Stimulated activated CD4-positive, alpha-beta T cell treated with anti-CD3 and anti-CD28 coated beads, Interleukin-15, amount 100 ng/mL, for 1 hour (primary cell): ENCODE measurements at regions not wholly inside any gene's neighbourhood (a gene's known extent, or its start where the extent isn't known, plus 50 kb on each side); places are given as distances from the start of the nearest gene placed in this dataset.

ENCODE experiments used
- DNase-seq, 2 donors: peaks; one replicate each; pipeline ENCODE4 v3.0.0-alpha.2; 2020; ENCODE audit warnings: low read depth in 1 of 2, low spot score in 1 of 2

- no peak for DNase-seq
Observed at GRCh38 chr16:73887911-73888310, 408.7 kb upstream of the PSMD7 start.

GRCh38 chr16:73886426-73886825 lies 410.2 kb upstream of the PSMD7 start:
- no peak for DNase-seq

GRCh38 chr16:73885319-73885718 lies 411.3 kb upstream of the PSMD7 start:
- no peak for DNase-seq

DNA sequence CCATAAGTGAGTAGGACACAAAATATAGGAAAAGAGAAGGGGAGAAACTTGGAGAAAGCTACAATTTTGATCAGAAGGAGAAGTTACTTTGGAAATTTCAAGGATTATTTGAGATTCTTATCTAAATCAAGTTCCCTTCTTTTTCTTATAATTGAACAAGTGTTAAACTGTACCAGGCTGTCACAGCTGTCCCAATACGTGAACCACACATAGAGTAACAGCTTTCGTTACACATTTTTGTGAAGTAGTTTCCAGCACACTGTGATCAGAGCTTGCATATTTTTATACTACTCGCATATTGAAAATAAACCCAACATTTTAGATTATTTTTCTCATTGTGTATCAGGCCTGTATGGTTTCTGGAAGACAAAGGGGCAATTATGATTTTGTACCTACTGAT lies 412.8 kb upstream of the PSMD7 start:
- DNase-seq, result no peak

GRCh38 chr16:73883126-73883525 lies 413.5 kb upstream of the PSMD7 start:
- no peak for DNase-seq

- DNase-seq, result no peak
Observed at GRCh38 chr16:73882651-73883050, 414.0 kb upstream of the PSMD7 start.

DNA sequence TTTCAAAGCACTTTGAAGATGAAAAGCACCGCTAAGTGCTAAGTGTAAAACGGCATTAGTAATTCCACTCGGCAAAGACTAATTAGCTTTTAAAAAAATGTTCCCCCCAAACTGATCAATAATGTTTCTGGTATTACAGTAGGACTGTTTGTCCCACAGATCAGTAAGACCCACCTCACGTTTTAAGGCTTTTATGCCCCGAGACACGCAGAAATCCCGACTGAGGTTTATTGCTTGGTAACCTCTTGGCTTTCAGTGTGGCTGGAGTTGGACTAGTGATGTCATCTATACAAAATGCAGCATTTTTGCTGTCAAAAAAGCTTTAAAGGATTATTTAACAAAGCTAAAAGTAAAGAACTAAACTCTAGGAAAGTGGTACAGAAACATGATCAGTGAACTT lies 414.6 kb upstream of the PSMD7 start:
- no peak for DNase-seq

GRCh38 chr16:73879621-73880020 lies 417.0 kb upstream of the PSMD7 start:
- no peak for DNase-seq

GRCh38 chr16:73878611-73879010 lies 418.0 kb upstream of the PSMD7 start:
- no peak for DNase-seq

DNA sequence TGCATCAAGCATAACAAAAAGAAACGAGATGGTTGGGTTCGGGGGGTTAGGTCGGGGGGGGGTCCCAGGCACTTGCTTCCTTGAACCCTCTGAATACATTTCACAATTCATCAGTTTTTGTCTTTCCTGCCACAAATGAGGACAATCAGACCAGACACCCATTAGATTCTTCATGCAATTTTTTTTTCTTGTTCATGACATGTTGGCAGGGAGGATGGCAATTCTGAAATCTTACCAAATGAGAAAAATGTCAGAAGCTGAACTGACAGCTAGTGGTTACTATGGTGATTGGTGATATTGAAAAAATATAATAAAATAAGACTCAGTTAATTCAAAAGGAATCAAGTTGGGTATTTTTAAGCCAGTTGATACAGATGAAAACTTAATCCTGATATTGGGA lies 419.5 kb upstream of the PSMD7 start:
- DNase-seq, result no peak

- DNase-seq, result no peak
Observed at GRCh38 chr16:73875996-73876690, 420.5 kb upstream of the PSMD7 start.

GRCh38 chr16:73874324-73874723 lies 422.3 kb upstream of the PSMD7 start:
- no peak for DNase-seq

DNA sequence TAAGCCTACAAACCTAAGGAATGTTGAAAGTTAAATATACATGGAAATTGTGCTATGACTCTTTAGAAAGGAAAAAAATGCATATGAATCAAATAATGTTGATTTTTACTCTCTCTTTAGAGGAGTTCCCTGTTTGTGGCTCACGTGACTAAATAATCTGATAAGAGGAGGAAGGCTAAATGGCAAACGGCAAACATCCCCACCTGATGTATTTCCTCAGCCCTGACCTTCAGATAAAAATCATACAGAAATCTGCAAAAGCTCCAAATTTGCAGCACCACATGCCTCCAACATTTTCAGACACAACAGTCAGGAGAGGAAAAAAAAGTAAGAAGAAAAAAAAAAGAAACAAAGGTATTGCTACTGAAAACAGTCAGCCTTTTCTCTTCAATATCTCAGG lies 423.0 kb upstream of the PSMD7 start:
- DNase-seq, result no peak

- DNase-seq, result no peak
Observed at GRCh38 chr16:73872856-73873255, 423.8 kb upstream of the PSMD7 start.

DNA sequence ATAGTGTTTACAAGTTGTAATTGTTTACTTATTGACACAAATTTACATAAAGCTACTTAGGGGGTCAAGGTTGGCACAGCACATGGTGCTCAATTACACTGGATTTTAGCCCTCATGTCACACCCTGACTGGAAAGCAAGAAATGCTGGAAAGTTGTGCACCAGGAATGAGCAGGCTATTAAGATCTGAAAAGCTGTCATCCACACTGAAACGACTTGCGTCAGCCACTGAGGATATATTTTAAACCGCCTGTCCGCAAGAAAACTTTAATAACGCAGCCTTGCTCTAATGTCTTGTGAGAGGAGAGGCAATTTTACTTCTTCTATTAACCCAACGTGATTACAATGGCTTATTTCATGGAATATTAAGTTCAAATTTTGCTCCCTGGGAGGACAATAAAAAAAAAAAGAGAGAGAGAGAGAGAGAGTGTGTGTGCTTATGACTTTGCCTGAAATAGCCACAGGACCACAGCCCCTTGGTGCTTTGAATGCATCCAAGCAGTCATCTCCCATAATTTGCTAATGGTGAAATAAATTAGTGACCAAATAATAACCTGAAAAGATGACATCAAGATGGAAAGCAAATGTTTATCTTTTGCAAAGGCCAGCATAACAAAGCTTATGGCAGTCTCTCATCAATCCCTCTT lies 425.4 kb upstream of the PSMD7 start:
- DNase-seq, result no peak

DNA sequence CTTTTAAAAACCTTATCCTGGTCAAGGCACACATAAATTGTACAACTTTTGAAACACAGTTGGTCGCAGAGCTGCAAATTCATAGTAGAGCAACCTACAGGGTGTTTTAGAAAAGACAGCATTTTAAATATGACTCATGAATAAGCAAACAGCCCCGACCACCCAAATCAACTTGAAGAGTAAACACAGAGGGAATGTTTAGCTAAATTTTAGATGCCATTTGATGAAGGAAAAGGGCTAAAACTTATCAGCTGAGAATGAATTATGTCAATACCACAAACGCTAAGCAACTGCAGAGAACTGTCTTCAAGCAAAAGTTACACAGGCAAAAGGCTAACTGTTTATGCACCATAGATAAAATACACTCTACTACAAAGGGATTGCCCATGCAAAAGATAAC lies 427.5 kb upstream of the PSMD7 start:
- no peak for DNase-seq

DNA sequence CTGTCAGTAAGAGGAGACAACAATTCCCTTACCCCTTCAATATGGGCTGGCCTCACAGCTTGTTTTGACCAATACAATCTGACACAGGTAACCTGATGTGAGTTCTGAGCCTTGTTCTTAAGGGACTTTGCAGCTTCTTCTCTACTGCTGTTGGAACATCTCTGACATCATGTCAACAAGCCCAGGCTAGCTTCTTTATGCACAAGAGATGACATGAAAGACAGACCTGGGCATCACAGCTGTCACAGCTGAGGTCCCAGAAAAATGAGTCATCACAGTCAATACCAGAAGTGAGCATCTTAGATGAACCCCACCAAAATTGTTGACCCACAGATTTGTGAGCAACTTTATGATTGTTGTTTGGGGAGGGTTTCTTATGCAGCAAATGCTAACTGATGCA lies 431.7 kb upstream of the PSMD7 start:
- no peak for DNase-seq

DNA sequence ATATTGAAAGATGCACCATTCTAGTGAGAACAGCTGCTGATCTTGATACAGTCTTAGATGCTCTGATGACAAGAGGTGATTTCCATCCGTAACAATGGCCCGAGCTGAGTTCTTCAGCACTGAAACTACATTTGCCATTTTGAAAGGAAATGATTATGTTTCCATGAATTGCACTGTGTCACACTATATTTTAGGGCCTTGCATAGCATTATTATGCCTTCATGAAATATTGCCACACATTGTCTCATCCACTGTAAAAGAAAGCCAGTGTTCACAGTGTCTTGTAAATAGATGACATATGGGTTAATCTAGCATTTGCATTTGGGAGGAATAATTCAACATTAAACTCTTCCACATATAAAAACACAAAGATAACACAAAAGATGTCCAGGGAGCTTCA lies 438.3 kb upstream of the PSMD7 start:
- DNase-seq, result no peak

- no peak for DNase-seq
Observed at GRCh38 chr16:73853968-73854367, 442.6 kb upstream of the PSMD7 start.

GRCh38 chr16:73852561-73852960 lies 444.1 kb upstream of the PSMD7 start:
- DNase-seq, result no peak

GRCh38 chr16:73848993-73849392 lies 447.6 kb upstream of the PSMD7 start:
- DNase-seq, result no peak

GRCh38 chr16:73847090-73847489 lies 449.5 kb upstream of the PSMD7 start:
- no peak for DNase-seq

DNA sequence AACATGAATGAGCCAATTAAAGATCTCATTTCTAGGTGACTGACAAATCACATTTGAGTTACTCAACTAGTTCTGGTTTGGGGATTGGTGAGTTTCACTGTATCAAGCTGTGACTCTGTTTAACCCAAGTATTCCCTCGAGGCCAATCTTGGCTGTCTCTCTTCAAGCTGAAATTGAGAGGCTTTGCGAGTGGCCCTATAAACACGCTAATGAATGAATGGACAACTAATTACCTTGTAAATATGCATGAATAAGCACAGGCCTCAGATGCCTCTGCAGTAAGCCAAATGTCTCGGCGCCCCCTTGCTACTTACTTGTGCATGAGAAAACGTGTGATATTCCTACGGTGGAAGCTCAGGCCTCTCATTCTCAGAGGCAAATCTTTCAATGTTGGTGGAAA lies 450.3 kb upstream of the PSMD7 start:
- DNase-seq, result no peak
